NCI-H2107 treated with DMSO at 0.1 percent for 48 hours (cell line): ENCODE measurements at regions not wholly inside any gene's neighbourhood (a gene's known extent, or its start where the extent isn't known, plus 50 kb on each side); places are given as distances from the start of the nearest gene placed in this dataset.

Experiments used
- DNase-seq: peaks from one replicate; lab custom pipeline; 2025; ENCODE audit not compliant: unreplicated experiment; lab: John Stamatoyannopoulos, UW

DNA sequence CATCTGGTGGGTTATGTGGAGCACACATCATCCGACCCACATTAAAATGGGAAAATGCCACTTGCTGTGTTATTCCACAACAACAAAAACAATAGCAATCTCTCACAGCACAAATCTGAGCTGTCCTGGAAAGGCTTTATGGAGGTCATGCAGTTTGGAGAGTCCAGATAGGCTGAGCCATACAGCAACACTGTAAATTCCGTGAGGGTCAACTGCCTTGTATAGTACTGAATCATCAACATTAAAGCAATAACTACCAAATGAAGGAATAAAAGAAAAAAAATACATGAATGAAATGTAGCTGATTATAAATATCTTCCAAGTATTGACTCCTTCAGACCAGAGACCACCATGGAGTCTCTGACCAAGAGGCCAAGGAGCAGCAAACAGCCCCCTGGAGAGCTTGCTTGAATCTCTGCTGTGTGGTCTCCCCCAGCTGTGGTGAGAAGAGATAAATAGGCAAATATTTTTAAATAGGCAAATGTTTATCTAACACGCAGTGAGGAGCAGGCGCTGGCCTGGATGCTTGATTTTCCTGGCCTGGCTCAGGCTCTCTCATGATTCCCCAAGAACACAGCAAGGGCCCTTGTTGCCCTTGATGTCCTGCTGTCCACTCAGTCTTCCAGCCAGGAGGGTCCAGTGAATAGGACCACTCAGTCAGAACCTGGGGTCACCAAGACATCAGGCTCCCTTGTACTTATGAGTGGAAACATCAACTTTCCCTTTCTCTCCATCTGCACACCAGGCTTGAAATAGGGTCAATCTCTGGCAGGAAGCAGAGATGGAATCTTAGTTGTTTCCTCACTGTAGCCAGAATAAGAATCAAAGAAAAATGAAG, 1021.3 kb downstream of the XPNPEP1 start:
- DNase-seq = no peak

DNA sequence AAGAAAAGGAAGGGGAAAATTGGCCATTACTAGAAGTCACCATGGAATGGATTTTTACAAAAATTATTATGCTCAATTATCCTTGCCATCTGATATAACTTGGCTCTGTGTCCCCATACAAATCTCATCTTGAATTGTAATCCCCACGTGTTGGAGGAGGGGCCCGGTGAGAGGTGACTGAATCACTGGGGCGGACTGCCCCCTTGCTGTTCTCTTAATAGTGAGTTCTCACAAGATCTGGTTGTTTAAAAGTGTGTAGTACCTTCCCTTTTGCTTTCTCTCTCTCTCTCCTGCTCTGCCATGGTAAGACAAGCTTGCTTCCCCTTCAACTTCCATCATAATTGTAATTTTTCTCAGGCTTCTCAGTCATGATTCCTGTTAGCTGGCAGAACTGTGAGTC, 1023.6 kb downstream of the XPNPEP1 start:
- DNase-seq = no peak

DNA sequence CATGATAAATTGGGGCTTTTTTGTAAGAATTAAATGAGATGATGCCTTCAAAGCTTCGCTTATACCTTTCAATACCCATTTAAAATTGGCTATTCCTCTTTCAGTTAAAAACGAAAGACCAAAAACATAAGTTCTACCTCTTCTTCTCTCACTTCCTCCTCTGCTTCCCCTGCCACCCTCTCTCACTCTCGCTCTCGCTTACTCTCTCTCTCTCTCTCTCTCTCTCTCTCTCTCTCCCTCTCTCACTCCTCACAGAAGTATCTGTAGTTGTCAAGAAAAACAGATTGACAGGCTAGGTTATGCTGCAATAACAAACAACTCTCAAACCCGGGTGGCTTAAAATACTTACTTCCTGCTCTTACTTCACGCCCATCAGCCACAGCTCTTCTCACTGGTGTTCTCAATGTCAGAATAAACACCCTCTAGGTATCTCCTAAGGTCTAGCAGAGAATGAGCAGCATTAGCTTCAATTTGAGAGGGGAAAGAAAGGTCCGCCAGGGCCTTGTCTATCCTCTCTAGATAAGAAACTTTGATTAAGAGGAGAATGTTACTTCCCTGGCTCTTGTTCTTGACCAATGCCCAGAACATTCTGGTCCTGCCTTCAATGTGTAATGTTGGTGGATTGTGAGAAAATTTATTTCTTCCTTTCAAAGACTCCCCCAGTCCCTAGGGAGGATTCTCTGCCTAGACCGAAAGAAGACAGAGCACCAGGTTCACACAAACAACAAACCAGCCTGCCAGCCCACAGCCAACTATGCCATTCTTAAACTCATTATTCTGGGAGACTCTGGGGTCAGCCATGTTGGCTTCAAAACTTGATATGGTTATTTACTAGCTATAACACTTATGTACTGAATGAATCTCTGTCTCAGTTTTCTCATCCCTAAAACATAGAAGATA, 1028.7 kb downstream of the XPNPEP1 start:
- DNase-seq = no peak

DNA sequence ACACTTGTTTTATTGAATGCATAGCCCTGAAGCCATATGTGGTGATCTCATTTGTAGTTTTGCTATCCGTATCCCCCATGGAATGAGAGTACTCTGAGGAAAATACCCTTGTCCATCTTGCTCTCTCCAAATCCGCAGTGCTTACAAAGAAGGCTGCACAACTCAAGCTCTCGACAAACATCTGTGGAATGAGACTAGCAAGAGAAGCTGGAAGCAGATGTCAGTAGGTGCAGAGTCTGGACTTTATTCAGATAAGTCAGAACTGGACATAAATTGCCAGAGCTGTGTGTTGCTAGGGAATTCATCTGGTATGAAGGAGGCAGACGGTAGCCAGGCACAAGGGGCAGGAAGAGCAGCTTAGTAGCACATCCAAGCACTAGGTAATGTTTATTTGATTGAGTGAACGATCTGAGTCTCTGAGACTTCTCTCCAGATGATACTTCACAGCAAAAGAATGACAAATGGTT, 1046.2 kb downstream of the XPNPEP1 start:
- DNase-seq = no peak

DNA sequence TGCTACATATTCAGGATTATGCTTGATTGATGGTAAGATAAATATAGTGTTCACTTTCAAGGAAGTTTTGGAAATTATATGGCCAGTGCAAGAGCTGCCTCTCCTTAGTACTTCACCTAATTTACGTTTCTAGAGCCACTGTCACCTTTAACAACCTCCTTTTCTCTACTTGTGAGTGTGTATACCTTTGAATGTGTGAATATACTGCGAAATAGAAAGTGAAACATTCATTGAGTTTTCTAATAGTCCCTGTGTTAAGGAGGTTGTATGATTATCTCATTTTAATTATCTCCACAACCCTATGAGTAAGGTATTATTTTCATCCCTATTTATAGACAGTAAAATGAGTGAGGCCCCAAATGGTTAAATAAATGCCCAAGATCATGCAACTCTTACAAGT, 1050.5 kb downstream of the XPNPEP1 start:
- DNase-seq = no peak

DNA sequence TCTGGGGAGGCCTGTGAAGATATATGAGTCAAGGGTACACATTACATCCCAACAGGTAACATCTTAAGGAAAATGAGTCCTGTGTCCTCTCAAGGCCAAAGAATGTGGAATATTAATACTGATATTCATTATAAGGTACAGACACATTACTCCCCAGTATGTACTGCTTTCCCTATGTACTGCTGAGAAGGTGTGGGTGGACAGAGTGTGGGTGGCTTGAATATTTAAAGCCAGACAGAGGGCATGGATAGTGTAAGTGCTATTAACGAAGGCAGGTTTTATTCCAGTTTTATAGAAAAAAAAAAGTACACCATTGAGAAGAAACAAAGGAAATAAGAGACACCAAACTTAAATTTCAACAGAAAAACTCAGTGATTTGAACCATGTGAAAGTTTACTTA, 1054.4 kb downstream of the XPNPEP1 start:
- DNase-seq = no peak

DNA sequence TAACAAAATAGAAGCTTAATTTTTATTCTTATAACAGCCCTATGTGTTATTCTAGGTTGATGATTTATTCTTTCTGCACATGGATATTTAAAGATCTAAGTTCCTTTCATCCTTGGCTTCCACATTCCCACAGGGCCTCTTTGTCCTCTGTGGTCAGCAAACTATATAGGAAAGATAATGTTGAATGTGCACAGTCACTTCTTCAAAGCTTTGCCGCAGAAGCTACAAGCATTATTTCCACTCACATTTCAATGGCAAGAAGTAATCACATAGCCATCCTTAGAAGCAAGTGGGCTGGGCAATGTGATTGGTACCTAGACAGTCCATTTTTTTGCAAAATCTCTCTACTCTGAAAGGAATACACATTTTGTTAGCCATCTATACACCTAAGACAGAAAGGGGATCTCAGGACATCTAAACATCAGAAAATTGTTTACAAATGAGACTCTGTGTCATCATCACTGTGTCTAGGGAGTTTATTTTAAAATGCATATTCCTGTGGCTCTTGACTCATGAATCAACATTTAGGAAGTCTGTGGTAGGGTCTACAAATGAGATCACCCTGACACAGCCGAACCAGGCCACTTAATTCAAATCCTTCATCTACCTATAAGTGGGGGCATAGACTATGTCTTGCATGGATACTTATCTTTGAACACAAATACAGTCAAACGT, 1060.5 kb downstream of the XPNPEP1 start:
- no peak for DNase-seq

DNA sequence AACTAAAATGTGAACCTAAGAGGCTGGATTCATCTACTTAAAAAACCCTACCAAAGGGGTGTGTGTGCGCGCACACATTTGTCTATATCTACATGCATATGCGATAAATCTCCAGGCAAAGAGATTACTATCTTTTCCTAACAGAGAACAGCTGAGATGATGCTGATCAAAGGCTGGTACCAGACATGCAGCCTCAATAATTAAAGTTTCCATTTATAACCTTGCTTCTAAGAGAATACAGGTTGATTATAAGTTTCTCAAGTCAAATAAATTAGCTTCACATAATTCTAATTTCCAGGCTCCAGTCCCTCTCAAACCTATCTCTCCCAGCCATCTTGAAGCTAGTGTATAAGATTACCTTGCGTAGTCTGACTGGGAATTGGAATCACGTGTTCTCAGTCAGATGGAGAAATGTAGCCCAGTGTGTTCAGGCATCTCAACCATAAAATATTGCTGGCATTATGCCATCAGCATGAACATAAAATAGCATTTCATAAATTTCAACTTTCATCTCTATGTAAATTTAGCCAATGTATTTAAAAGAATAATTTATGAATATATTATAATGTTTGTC, 1062.0 kb downstream of the XPNPEP1 start:
- DNase-seq = no peak

DNA sequence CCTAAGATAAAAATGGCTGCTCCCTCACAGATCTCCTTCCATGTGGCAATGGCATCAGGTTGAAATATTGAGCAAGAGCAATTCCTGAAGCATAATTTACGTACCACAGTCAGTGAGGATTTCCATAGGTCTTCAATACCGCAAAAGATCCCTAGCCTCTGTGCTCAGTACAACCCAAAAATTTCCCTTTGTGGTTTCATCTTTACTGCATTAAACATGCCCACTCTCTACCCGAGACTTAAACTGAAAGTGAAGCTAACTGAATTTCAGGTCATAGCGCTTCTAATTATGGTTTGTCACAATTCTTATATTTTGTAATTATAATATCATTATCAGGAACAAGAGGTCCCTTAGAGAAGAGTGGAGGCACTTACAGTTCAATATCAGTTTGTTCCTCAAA, 1071.1 kb downstream of the XPNPEP1 start:
- DNase-seq = no peak

DNA sequence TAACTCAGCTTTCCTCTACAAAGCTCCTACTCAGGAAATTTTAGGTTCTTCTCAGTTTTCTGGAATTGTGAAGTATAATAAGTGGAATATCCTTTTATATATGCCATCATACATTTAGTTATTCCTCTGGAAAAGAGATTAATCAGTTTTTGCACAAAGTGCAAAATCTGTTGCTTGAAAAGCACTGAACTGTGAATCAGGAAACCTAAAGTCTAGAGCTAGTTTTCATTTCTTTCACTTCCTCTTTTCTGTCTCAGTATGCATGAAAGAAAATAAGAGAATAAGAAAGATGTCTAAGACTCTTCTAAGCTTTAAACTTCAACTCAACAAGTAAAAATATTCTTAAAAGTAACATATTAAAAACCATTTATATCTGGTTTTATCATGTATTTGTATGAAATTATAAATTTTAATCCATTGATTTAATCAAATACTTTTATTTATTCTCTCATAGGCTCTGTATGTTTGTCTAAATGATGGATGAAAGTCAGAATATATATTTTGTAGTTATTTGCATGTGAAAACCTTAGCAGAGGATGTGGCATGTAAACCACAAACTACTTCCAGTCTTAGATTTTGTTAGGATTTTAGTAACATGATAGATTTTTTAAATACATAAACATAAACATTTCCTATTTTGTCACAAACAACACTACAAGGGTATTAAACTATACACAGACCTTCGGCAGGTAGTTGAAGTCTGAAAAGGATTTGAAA, 1073.0 kb downstream of the XPNPEP1 start:
- no peak for DNase-seq

DNA sequence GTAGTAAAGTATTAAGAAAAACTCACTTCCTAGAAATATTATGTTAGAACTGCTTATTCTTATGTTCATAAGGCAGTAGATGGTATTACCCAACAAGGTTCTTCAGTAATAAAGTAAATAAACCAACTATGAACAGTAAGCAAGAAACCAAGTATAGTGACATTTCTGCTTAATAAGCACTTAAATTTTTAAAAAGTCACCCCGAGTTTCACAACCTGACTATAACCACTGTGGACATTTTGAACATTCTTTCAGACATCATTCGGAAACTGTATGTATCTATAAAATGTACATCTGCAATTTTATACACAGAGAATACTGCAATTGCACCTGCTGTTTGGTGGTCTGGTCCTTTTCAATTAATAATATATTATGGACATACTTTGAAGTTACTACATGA, 1073.6 kb downstream of the XPNPEP1 start:
- DNase-seq = no peak

DNA sequence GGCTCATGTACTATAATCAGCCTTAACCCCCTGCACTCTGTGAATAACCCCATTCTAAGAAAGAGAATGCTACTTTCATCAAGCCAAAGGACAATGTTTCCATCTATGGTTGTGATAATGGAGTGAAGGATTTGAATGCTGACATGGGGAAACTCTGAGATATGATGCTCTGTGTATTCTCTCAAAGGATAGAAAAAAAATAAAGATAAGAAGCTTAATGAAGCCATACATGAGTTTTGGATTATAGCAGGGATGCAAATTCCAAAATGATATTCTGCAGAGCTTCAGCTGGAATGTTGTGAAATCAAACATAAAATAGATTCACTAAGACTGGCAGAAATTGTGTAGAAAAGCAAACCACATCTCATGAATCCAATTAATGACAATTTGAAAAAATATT, 1074.1 kb downstream of the XPNPEP1 start:
- DNase-seq = no peak

DNA sequence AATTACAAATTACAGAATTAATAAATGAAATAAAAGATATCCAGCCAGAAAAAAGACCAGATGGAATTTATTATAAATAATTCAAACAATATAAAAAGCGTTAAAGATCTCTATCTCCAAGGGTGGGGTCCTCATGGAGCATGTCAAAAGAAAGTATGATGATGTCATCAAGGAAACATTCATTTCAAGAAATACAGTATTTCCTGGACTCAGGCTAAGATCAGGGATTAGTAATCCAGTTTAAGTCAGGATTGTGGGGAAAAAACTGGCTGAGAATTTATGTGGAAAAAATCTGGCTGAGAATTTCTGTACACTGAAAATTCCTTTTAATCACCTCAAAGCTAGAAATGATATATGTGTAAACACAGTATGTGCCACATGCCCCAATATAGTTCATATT, 1075.3 kb downstream of the XPNPEP1 start:
- no peak for DNase-seq

DNA sequence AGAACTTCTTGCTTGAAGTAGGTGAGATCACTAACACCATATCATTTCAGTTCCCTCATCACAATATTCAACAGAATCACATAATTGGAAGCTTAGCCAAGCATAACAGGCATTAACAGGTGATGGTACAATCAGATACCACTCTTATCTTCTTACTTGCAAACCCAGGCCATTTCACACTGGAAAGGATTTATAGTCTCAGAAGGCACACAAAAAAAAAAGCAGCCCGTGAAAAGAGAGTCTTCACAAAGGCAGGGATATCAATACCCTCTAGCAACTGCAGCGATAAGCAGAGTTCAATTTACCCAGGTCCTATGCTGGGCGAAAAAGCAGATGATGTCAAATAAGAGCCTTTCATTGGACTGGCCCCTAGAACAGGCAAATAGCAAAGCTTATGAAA, 1082.4 kb downstream of the XPNPEP1 start:
- DNase-seq = no peak

DNA sequence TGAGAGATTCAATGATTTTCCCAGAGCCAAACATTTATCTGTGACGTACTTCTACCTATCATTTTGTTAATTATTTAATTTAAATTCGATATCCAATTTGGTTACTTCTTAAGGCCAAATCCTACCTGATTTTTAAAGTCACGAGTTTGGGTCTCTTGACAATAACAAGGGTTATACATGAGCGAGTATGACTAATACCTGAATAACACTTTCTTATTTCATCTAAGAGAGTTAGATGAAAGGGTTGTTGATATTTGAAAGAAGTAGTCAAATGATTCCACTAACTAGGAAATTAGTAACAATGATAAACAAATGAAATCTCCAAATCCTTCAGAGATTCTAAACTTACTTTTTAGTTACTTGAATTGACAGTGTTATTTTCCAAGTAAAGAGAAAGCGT, 1086.9 kb downstream of the XPNPEP1 start:
- DNase-seq = no peak

DNA sequence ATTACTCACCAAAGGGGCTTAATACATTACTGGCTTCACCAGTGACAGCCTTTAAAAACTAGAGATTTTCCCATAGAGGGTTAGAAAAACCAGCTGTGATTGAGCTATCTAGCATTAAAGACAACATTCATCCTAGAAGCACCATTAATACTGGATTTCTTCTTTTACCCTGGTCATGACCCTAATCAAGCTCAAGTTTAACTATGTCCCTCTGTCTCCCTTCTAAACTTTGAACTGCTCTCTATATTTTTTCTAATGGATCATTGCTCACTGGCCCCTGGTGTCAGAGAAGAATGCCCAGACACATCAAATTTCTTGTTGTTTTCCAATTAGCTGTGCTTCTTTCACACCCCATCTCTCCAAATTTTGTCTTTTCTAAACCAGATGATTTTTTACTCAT, 1101.3 kb downstream of the XPNPEP1 start:
- no peak for DNase-seq

DNA sequence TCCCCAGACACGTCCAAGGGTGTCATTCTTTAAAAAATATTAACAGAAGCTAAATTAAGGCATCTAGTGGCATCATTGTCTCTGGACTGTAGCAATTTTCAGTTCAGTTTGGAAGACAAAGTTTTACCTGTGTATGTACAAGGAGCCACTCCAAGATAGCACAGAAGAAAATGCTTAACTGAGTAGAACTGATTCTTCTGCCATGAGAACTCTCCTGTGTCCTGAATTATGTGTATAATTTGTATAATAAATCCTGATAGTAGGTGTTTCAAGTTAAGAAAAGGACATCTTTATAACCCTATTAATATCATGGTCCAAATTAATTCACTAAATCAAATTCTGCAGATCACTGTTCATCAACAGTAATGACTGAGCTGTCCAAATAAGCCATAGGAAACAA, 1104.0 kb downstream of the XPNPEP1 start:
- DNase-seq = no peak

DNA sequence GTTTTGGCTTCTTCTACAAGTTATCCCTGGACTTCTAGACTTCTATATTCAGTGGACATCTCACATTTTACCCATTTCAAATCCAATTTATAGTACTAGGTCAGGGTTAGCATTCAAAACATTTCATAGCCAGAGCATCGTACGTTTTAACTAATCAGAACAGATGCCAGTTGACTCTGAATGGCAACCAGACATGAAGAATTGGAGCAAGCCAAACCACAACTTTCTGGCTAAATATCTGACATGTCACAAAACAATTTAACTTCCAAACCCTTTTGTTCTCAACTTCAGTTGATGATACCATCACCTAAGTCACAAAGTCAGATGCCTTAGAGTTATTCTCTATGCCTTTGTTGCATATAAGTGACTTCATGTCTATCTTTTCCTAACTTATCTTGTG, 1105.7 kb downstream of the XPNPEP1 start:
- DNase-seq = no peak

DNA sequence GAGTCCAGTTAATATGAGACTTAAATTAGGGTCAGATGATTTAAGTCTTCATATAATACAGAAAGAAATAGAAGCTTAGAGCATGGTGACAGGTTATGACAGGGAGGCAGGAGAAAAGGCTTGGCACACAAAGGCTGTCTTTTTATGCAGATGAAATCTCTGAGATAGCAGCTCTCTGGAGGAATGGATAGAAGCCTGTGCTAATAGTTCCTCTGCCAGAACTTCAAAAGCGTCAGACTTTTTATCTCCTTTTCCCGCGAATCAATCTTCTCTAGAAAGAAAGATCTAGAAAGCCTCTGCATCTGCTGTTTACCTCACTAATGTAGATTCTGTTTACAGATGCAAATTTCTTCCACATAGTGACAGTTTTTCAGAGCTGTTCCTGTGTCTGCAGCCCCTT, 1106.2 kb downstream of the XPNPEP1 start:
- no peak for DNase-seq

DNA sequence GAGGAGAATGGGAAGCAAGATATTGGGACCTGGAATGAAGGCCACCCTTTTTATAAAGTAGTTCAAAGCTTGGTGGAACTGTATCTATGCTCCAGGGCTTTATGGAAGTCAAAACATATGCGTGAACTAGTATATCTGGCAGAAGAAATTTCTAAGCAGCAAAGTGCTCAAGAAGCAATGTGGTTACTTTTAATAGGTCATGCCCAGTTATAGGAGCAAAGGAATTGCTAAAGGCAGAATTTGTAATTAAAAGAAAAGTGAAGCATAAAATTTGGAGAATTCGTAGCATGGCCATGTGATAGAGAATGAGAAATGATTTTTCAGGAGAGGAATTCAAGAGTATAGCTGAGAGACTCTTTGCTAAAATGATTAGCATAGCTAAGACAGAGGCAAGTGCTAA, 1110.4 kb downstream of the XPNPEP1 start:
- DNase-seq = no peak

DNA sequence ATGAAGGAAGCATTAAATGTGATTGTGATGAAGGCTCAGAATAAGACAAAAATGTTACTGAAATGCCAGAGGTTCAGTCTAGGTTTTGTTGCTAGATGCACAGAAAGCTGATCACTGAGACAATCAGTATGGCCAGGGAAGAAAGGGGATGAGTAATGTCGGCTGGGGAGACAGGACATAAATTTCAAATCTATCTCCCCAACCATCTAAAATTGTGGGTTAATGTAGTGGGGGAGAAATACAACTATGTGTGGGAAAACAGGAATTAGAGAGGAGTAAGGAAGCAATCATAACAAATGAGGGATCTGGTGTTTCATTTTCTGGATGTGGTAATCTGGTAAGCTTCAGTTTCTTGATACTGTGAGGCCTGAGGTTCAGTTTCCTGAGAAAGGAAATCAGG, 1111.0 kb downstream of the XPNPEP1 start:
- DNase-seq = no peak
